Activated T-cell treated with anti-CD3 and anti-CD28 coated beads, Interleukin-2, amount 50 U/mL, for 24 hours (primary cell): ENCODE measurements at regions not wholly inside any gene's neighbourhood (a gene's known extent, or its start where the extent isn't known, plus 50 kb on each side); places are given as distances from the start of the nearest gene placed in this dataset.

Experiments used
- DNase-seq: peaks from one replicate; pipeline ENCODE4 v3.0.0-alpha.2; 2020
- H3K27ac Mint-ChIP-seq: 2 replicates; pipeline ENCODE4 v1.8.0; 2020; ENCODE audit warnings: mild to moderate bottlenecking, mixed read lengths
- H3K27me3 Mint-ChIP-seq: 2 replicates; pipeline ENCODE4 v1.8.0; 2020; ENCODE audit warnings: mixed read lengths
- H3K36me3 Mint-ChIP-seq: 2 replicates; pipeline ENCODE4 v1.8.0; 2020; ENCODE audit warnings: low read depth, mixed read lengths
- H3K4me1 Mint-ChIP-seq: 2 replicates; pipeline ENCODE4 v1.8.0; 2020; ENCODE audit warnings: low read depth, mixed read lengths
- H3K4me3 Mint-ChIP-seq: 2 replicates; pipeline ENCODE4 v1.8.0; 2020; ENCODE audit warnings: mild to moderate bottlenecking, moderate library complexity, mixed read lengths
- H3K9me3 Mint-ChIP-seq: 2 replicates; pipeline ENCODE4 v1.8.0; 2020; ENCODE audit warnings: mixed read lengths

GRCh38 chr4:62849696-62850095, 1559.6 kb downstream of the TECRL start:
- no peaks in the 10 kb centered on the region for H3K4me1 Mint-ChIP-seq
- no peaks in the 10 kb centered on the region for H3K27me3 Mint-ChIP-seq
- no peak overlapping the region for H3K27ac Mint-ChIP-seq
- H3K9me3 Mint-ChIP-seq, result peaks cover 8% of the 10 kb centered on the region
- H3K4me3 Mint-ChIP-seq, result no peak overlapping the region
- DNase-seq, result no peak
- H3K36me3 Mint-ChIP-seq, result no peaks in the 10 kb centered on the region

GRCh38 chr4:62835631-62836030, 1573.6 kb downstream of the TECRL start:
- Mint-ChIP-seq H3K36me3 (no peaks in the 10 kb centered on the region), H3K27ac (no peak overlapping the region), H3K4me1 (no peaks in the 10 kb centered on the region), H3K9me3 (peaks cover 22% of the 10 kb centered on the region), H3K4me3 (no peak overlapping the region), H3K27me3 (no peaks in the 10 kb centered on the region)
- no peak for DNase-seq

- no peak for DNase-seq
- Mint-ChIP-seq H3K4me3 (no peak overlapping the region), H3K4me1 (no peaks in the 10 kb centered on the region), H3K27me3 (no peaks in the 10 kb centered on the region), H3K9me3 (peaks cover 25% of the 10 kb centered on the region), H3K27ac (no peak overlapping the region), H3K36me3 (no peaks in the 10 kb centered on the region)
Measured at GRCh38 chr4:62822306-62822705, 1586.9 kb downstream of the TECRL start.

- no peak for DNase-seq
- Mint-ChIP-seq H3K9me3 (peaks cover 19% of the 10 kb centered on the region), H3K27ac (no peak overlapping the region), H3K27me3 (no peaks in the 10 kb centered on the region), H3K4me3 (no peak overlapping the region), H3K36me3 (no peaks in the 10 kb centered on the region), H3K4me1 (no peaks in the 10 kb centered on the region)
Measured at GRCh38 chr4:62816566-62816965, 1592.7 kb downstream of the TECRL start.

- Mint-ChIP-seq H3K4me3 (no peak overlapping the region), H3K27me3 (no peaks in the 10 kb centered on the region), H3K4me1 (no peaks in the 10 kb centered on the region), H3K36me3 (no peaks in the 10 kb centered on the region), H3K9me3 (peaks cover 11% of the 10 kb centered on the region), H3K27ac (no peak overlapping the region)
- no peak for DNase-seq
Measured at GRCh38 chr4:62814510-62815047, 1594.7 kb downstream of the TECRL start.

GRCh38 chr4:62806816-62807215, 1602.4 kb downstream of the TECRL start:
- Mint-ChIP-seq H3K4me3 (no peak overlapping the region), H3K4me1 (no peaks in the 10 kb centered on the region), H3K27me3 (no peaks in the 10 kb centered on the region), H3K36me3 (no peaks in the 10 kb centered on the region), H3K27ac (no peak overlapping the region), H3K9me3 (peaks cover 16% of the 10 kb centered on the region)
- no peak for DNase-seq

GRCh38 chr4:62804075-62804474, 1603.9 kb downstream of the ADGRL3 start:
- no peak for DNase-seq
- Mint-ChIP-seq H3K9me3 (peaks cover 22% of the 10 kb centered on the region), H3K27me3 (no peaks in the 10 kb centered on the region), H3K36me3 (no peaks in the 10 kb centered on the region), H3K4me3 (no peak overlapping the region), H3K27ac (no peak overlapping the region), H3K4me1 (no peaks in the 10 kb centered on the region)

GRCh38 chr4:62797221-62797620, 1597.1 kb downstream of the ADGRL3 start:
- no peaks in the 10 kb centered on the region for H3K27me3 Mint-ChIP-seq
- H3K9me3 Mint-ChIP-seq, result peaks cover 23% of the 10 kb centered on the region
- no peaks in the 10 kb centered on the region for H3K36me3 Mint-ChIP-seq
- no peak for DNase-seq
- no peak overlapping the region for H3K4me3 Mint-ChIP-seq
- no peak overlapping the region for H3K27ac Mint-ChIP-seq
- H3K4me1 Mint-ChIP-seq, result no peaks in the 10 kb centered on the region

- Mint-ChIP-seq H3K27me3 (no peaks in the 10 kb centered on the region), H3K4me1 (no peaks in the 10 kb centered on the region), H3K36me3 (no peaks in the 10 kb centered on the region), H3K9me3 (peaks cover 15% of the 10 kb centered on the region), H3K27ac (no peak overlapping the region), H3K4me3 (no peak overlapping the region)
- no peak for DNase-seq
Measured at GRCh38 chr4:62791386-62791785, 1591.3 kb downstream of the ADGRL3 start.

GRCh38 chr4:62771983-62772557, 1571.9 kb downstream of the ADGRL3 start:
- Mint-ChIP-seq H3K4me3 (no peak overlapping the region), H3K36me3 (no peaks in the 10 kb centered on the region), H3K4me1 (no peaks in the 10 kb centered on the region), H3K27ac (no peak overlapping the region), H3K27me3 (no peaks in the 10 kb centered on the region), H3K9me3 (peaks cover 7% of the 10 kb centered on the region)
- no peak for DNase-seq

GRCh38 chr4:62740296-62740695, 1540.2 kb downstream of the ADGRL3 start:
- Mint-ChIP-seq H3K9me3 (peaks cover 20% of the 10 kb centered on the region), H3K4me1 (no peaks in the 10 kb centered on the region), H3K27ac (no peak overlapping the region), H3K4me3 (no peak overlapping the region), H3K27me3 (no peaks in the 10 kb centered on the region), H3K36me3 (no peaks in the 10 kb centered on the region)
- no peak for DNase-seq

- DNase-seq, result no peak
- Mint-ChIP-seq H3K27me3 (no peaks in the 10 kb centered on the region), H3K4me1 (no peaks in the 10 kb centered on the region), H3K4me3 (no peak overlapping the region), H3K9me3 (peaks cover 12% of the 10 kb centered on the region), H3K27ac (no peak overlapping the region), H3K36me3 (no peaks in the 10 kb centered on the region)
Measured at GRCh38 chr4:62717154-62717553, 1517.0 kb downstream of the ADGRL3 start.

- DNase-seq, result no peak
- no peaks in the 10 kb centered on the region for H3K4me1 Mint-ChIP-seq
- no peaks in the 10 kb centered on the region for H3K36me3 Mint-ChIP-seq
- no peak overlapping the region for H3K27ac Mint-ChIP-seq
- no peak overlapping the region for H3K4me3 Mint-ChIP-seq
- no peaks in the 10 kb centered on the region for H3K27me3 Mint-ChIP-seq
- peaks cover 23% of the 10 kb centered on the region for H3K9me3 Mint-ChIP-seq
Measured at GRCh38 chr4:62711575-62711974, 1511.4 kb downstream of the ADGRL3 start.

- no peak for DNase-seq
- Mint-ChIP-seq H3K4me1 (no peaks in the 10 kb centered on the region), H3K27me3 (no peaks in the 10 kb centered on the region), H3K27ac (no peak overlapping the region), H3K4me3 (no peak overlapping the region), H3K9me3 (peaks cover 15% of the 10 kb centered on the region), H3K36me3 (no peaks in the 10 kb centered on the region)
Measured at GRCh38 chr4:62709618-62710252, 1509.6 kb downstream of the ADGRL3 start.

GRCh38 chr4:62706423-62706822, 1506.3 kb downstream of the ADGRL3 start:
- no peaks in the 10 kb centered on the region for H3K4me1 Mint-ChIP-seq
- no peak for DNase-seq
- peaks cover 17% of the 10 kb centered on the region for H3K9me3 Mint-ChIP-seq
- no peaks in the 10 kb centered on the region for H3K27me3 Mint-ChIP-seq
- H3K4me3 Mint-ChIP-seq, result no peak overlapping the region
- H3K27ac Mint-ChIP-seq, result no peak overlapping the region
- H3K36me3 Mint-ChIP-seq, result no peaks in the 10 kb centered on the region
